Keratinocyte (primary cell): ENCODE measurements at regions not wholly inside any gene's neighbourhood (a gene's known extent, or its start where the extent isn't known, plus 50 kb on each side); places are given as distances from the start of the nearest gene placed in this dataset.

Experiments
- DNase-seq: peaks from one replicate; pipeline ENCODE4 v3.0.0-alpha.2; 2011; ENCODE audit warnings: low read depth, missing footprints, low spot score
- FAIRE-seq: peaks from 2 replicates; lab custom pipeline; 2011; peaks lifted over from hg19 to GRCh38; lab: Jason Lieb, UNC
- H2AFZ ChIP-seq: 2 replicates; pipeline ENCODE4 v1.6.0; 2012; ENCODE audit warnings: low read length, control low read depth, inconsistent platforms; ENCODE audit not compliant: control insufficient read depth
- H3K27ac ChIP-seq: 2 replicates; pipeline ENCODE4 v1.5.1; 2011; ENCODE audit warnings: low read length; ENCODE audit not compliant: control insufficient read depth, insufficient read depth
- H3K27me3 ChIP-seq: 3 replicates; pipeline ENCODE4 v1.6.0; 2011; ENCODE audit warnings: low read length; ENCODE audit not compliant: control insufficient read depth, insufficient read depth; ENCODE audit errors: extremely low read depth
- H3K36me3 ChIP-seq, 2 experiments: 2 replicates in 1 of 2; 3 replicates in 1 of 2; pipeline ENCODE4 v1.5.1; 2011; ENCODE audit warnings: low read length in 2 of 2, mild to moderate bottlenecking in 1 of 2; ENCODE audit not compliant: control insufficient read depth in 2 of 2, insufficient read depth in 2 of 2; ENCODE audit errors: extremely low read depth in 1 of 2
- H3K4me1 ChIP-seq: 3 replicates; pipeline ENCODE4 v1.5.1; 2011; ENCODE audit warnings: low read length; ENCODE audit not compliant: control insufficient read depth, insufficient read depth; ENCODE audit errors: extremely low read depth
- H3K4me2 ChIP-seq: 3 replicates; pipeline ENCODE4 v1.6.0; 2011; ENCODE audit warnings: low read depth, low read length; ENCODE audit not compliant: control insufficient read depth, insufficient read depth; ENCODE audit errors: extremely low read depth
- H3K4me3 ChIP-seq, 3 experiments: fragments of 200-600 bp in 1 of 3; sonication (generic) in 1 of 3; 2 replicates in 2 of 3; 3 replicates in 1 of 3; pipeline ENCODE4 v1.5.1; 2011 to 2016; ENCODE audit warnings: low read length in 3 of 3, mild to moderate bottlenecking in 3 of 3, control low read depth in 2 of 3, inconsistent platforms in 1 of 3, low read depth in 1 of 3, mixed read lengths in 1 of 3, mixed run types in 1 of 3, moderate library complexity in 1 of 3; ENCODE audit not compliant: control insufficient read depth in 2 of 3, insufficient read depth in 2 of 3; ENCODE audit errors: extremely low read depth in 1 of 3
- H3K79me2 ChIP-seq: 2 replicates; pipeline ENCODE4 v1.6.0; 2012; ENCODE audit warnings: low read length; ENCODE audit not compliant: control insufficient read depth, insufficient read depth
- H3K9ac ChIP-seq: 3 replicates; pipeline ENCODE4 v1.6.0; 2011; ENCODE audit warnings: low read length; ENCODE audit not compliant: control insufficient read depth, insufficient read depth; ENCODE audit errors: extremely low read depth
- H3K9me1 ChIP-seq: 3 replicates; pipeline ENCODE4 v1.6.0; 2011; ENCODE audit warnings: low read length; ENCODE audit not compliant: control insufficient read depth, insufficient read depth; ENCODE audit errors: extremely low read depth
- H3K9me3 ChIP-seq: 2 replicates; pipeline ENCODE4 v1.5.1; 2012; ENCODE audit warnings: low read depth, low read length; ENCODE audit not compliant: control insufficient read depth
- H4K20me1 ChIP-seq: 3 replicates; pipeline ENCODE4 v1.6.0; 2011; ENCODE audit warnings: low read length; ENCODE audit not compliant: control insufficient read depth, insufficient read depth; ENCODE audit errors: extremely low read depth
- CTCF ChIP-seq, 3 experiments: IDR thresholded peaks in 1 of 3; conservative IDR thresholded peaks in 1 of 3; optimal IDR thresholded peaks in 1 of 3; 2 replicates in 2 of 3; 3 replicates in 1 of 3; pipeline versions ENCODE3 to v1.5.1; 2011; ENCODE audit warnings: low read length in 3 of 3, mild to moderate bottlenecking in 3 of 3, moderate library complexity in 2 of 3, control low read depth in 1 of 3, inconsistent platforms in 1 of 3; ENCODE audit not compliant: insufficient read depth in 2 of 3; ENCODE audit errors: extremely low read depth in 1 of 3
- EZH2 ChIP-seq: IDR thresholded peaks from one replicate; pipeline ENCODE4 v1.6.1; 2012; ENCODE audit warnings: inconsistent platforms, mild to moderate bottlenecking, low read length, moderate library complexity
- dilution Hi-C: fragments of 300-500 bp; cut with MboI; formaldehyde crosslinking; loops from one replicate; pipeline ENCODE4 v1.7.0; 2020; ENCODE audit warnings: low sequenced_read_pairs; ENCODE audit not compliant: extremely low pct_ligation_motif_present

DNA sequence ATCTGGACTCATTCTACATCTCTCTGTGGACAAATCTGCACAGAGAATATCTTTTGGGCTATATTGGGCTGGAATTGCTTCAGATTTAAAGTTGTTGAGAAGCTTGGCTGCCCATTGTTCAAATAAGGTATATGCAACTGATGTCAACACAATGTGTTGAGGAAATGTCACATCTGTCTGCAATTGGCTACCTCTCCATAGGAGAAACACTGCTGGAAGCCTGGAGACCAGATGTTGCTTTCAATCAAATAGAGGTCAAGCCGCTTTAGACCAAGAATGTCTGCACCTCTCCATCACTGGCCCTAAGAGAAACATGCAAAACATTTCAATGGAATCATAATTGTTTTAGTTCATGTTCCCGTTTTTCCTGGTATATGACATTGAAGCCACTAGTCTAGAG is 720.2 kb downstream of the SLC4A3 start:
- Histone ChIP-seq H3K4me3 (no peak overlapping the region), H3K27ac (no peak overlapping the region), H3K79me2 (no peaks in the 10 kb centered on the region), H2AFZ (no peak overlapping the region), H3K9ac (no peak overlapping the region), H3K27me3 (no peaks in the 10 kb centered on the region), H3K9me3 (no peaks in the 10 kb centered on the region), H4K20me1 (no peaks in the 10 kb centered on the region), H3K9me1 (no peaks in the 10 kb centered on the region), H3K36me3 (no peaks in the 10 kb centered on the region), H3K4me1 (no peaks in the 10 kb centered on the region), H3K4me2 (no peak overlapping the region)
- TF ChIP-seq EZH2: no peak
- no peak for DNase-seq
- dilution Hi-C loops: no loop called here
- no peak for FAIRE-seq

- dilution Hi-C loops: no loop called here
- H3K79me2 ChIP-seq: no peaks in the 10 kb centered on the region
Measured at GRCh38 chr2:220348206-220348605, 720.8 kb downstream of the SLC4A3 start.

More at GRCh38 chr2:220348206-220348605, 720.8 kb downstream of the SLC4A3 start:
- no peak for FAIRE-seq
- Histone ChIP-seq H3K27me3 (no peaks in the 10 kb centered on the region), H2AFZ (no peak overlapping the region), H3K4me3 (no peak overlapping the region), H3K4me2 (no peak overlapping the region), H3K9me1 (no peaks in the 10 kb centered on the region), H3K4me1 (peaks cover 4% of the 10 kb centered on the region), H4K20me1 (no peaks in the 10 kb centered on the region), H3K36me3 (no peaks in the 10 kb centered on the region), H3K9me3 (no peaks in the 10 kb centered on the region), H3K27ac (no peak overlapping the region), H3K9ac (no peak overlapping the region)
- no peak for DNase-seq
- no peak for TF ChIP-seq CTCF (optimal IDR thresholded peaks at IDR 0.05 in 1 of 3, IDR thresholded peaks at IDR 0.05 in 1 of 3, conservative IDR thresholded peaks at IDR 0.05 in 1 of 3; ENCODE audit: extremely low read depth in 1 of 3, insufficient read depth in 2 of 3, low read length in 3 of 3)
- TF ChIP-seq EZH2: no peak
